ENCODE measurements at regions not wholly inside any gene's neighbourhood (a gene's known extent, or its start where the extent isn't known, plus 50 kb on each side); places are given as distances from the start of the nearest gene placed in this dataset.

DNA sequence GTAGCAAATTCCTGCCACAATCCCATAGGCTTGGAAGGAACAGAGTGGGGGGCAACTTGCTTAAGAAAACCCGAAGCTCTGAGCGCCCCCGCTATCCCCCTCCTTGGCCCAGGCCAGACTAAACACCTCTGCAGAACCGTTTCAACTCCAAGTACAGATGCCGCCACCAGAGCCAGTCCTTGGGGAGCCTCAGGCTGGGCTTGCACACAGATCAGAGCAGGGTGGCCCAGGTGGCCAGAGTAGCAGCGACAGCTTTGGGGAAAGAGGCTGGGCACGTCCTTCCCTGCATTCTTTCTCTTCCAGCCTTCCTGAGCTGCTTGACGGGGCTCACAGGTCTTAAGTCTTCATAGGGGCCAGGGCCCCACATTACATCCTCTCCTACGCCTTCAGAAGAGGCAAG lies 181.6 kb upstream of the ZC3H12A start:
- TF ChIP-seq, protein P1, sequence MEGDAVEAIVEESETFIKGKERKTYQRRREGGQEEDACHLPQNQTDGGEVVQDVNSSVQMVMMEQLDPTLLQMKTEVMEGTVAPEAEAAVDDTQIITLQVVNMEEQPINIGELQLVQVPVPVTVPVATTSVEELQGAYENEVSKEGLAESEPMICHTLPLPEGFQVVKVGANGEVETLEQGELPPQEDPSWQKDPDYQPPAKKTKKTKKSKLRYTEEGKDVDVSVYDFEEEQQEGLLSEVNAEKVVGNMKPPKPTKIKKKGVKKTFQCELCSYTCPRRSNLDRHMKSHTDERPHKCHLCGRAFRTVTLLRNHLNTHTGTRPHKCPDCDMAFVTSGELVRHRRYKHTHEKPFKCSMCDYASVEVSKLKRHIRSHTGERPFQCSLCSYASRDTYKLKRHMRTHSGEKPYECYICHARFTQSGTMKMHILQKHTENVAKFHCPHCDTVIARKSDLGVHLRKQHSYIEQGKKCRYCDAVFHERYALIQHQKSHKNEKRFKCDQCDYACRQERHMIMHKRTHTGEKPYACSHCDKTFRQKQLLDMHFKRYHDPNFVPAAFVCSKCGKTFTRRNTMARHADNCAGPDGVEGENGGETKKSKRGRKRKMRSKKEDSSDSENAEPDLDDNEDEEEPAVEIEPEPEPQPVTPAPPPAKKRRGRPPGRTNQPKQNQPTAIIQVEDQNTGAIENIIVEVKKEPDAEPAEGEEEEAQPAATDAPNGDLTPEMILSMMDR (conservative IDR thresholded peaks at IDR 0.05; ENCODE audit: low read depth, low read length): no peak
- no peak for DNase-seq (ENCODE audit: low read depth)
- H3K4me3 ChIP-seq (ENCODE audit: low read depth, low read length): no peak overlapping the region

DNA sequence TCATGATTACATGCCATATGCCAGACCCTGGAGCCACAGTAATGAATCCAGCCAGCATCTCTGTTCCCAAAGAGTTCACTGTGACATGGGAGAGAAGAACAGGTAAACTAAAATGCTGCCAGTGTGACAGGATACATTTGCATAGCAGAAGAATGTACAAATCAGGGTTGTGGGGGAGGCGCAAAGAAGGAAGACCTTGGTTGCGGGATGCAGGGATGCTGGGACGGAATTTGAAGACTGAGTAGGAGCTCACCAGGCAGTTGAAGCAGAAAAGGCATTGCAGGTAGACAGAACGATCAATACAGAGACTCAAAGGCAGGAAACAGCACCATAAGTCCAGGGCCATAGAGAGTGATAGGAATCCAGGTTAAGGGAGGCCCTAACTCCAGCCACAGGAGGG lies 180.3 kb upstream of the ZC3H12A start:
- no peak for DNase-seq (ENCODE audit: low read depth)
- H3K4me3 ChIP-seq (ENCODE audit: low read depth, low read length): no peak overlapping the region

DNA sequence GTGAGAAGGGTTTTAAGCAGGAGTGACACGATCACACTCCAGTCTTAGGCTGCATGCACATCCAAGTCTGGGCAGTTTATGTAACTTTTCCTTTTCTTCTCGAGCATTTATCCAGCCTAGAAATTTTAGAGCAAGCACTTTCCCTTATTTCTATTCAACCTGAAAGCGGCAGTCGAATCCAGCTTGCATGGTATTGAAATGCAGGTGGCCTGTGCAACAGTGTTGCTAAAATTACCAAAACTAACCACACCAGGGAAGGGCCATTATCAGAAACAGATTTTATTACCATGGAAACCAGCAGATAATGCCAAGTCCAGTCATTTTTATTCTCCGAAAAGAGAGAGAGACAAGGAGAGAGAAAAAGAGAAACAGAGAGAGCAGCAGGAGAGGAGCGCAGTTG lies 179.9 kb upstream of the ZC3H12A start:
- no peak for DNase-seq (ENCODE audit: low read depth)
- no peak overlapping the region for H3K4me3 ChIP-seq (ENCODE audit: low read depth, low read length)
- TF ChIP-seq, protein P1 (conservative IDR thresholded peaks at IDR 0.05; ENCODE audit: low read depth, low read length): no peak

More for the DNA sequence above, 180.3 kb upstream of the ZC3H12A start:
- TF ChIP-seq, protein P1 (conservative IDR thresholded peaks at IDR 0.05; ENCODE audit: low read depth, low read length): no peak

DNA sequence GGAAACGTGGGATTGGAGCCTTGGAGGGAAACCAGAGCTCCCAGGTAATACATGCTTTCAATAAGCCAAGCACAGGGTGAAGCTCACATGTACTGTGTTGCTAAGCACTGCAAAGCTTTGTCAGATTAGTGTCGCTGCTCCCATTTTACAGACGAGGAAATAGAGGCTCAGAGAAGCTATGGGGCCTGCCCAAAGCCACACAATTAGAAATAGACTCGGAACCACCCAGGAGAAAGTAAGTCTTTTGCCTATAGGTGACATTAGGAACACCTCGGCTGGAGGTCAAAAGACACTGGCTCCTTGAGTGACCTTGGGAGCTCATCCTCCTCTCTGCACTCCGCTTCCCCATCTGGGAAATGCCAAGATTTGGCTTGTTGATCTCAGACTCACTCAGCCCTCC lies 175.6 kb upstream of the ZC3H12A start:
- DNase-seq (ENCODE audit: low read depth): no peak
- H3K4me3 ChIP-seq (ENCODE audit: low read depth, low read length): no peak overlapping the region
- TF ChIP-seq, protein P1 (conservative IDR thresholded peaks at IDR 0.05; ENCODE audit: low read depth, low read length): no peak

GRCh38 chr1:37299216-37299615 lies 175.2 kb upstream of the ZC3H12A start:
- H3K4me3 ChIP-seq (ENCODE audit: low read depth, low read length): no peak overlapping the region
- TF ChIP-seq, protein P1 (conservative IDR thresholded peaks at IDR 0.05; ENCODE audit: low read depth, low read length): no peak
- no peak for DNase-seq (ENCODE audit: low read depth)

DNA sequence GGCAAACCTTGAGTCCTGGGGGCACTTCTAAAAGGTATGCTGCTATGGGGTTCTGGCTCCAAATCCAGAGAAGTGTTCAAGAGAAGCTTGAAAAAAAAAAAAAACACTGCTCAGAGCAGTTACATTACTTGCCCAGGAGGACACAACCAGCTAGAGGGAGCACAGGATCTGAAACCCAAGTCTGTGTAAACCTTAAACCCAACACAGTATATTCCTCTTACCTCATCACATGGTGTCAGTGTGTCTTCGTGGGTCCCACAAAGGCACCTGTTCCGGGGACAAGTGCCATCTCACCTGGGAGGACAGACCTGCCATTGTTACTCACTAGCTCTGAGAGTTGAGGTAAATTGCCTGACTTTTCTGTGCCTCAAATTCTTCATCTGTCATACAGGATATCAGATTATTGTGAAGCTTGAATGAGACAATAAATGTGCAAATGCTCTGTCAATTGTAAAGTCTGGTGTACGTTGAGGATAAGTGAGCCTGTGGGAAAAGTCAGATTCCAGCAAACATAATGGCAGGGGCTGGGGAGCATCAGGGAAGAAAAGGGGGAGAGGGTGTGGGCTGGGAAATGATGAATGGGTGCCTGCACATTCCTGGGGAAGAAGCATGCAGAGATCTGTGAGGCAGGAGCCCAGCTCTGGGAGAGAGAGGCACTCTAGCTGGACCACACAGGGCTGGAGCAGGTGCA lies 170.4 kb upstream of the ZC3H12A start:
- no peak overlapping the region for H3K4me3 ChIP-seq (ENCODE audit: low read depth, low read length)
- DNase-seq (ENCODE audit: low read depth): no peak
- TF ChIP-seq, protein P1 (conservative IDR thresholded peaks at IDR 0.05; ENCODE audit: low read depth, low read length): no peak

- DNase-seq (ENCODE audit: low read depth): no peak
- no peak overlapping the region for H3K4me3 ChIP-seq (ENCODE audit: low read depth, low read length)
- TF ChIP-seq, protein P1 (conservative IDR thresholded peaks at IDR 0.05; ENCODE audit: low read depth, low read length): no peak
Measured at GRCh38 chr1:37305108-37305507, 169.3 kb upstream of the ZC3H12A start.
